Transverse colon (tissue), 3 donors: ENCODE measurements at regions not wholly inside any gene's neighbourhood (a gene's known extent, or its start where the extent isn't known, plus 50 kb on each side); places are given as distances from the start of the nearest gene placed in this dataset.
"Not testable (repeated sequence)": the region's sequence is repeated elsewhere in the genome, so short reads cannot be mapped to it uniquely, and the experiment has no call there.

Experiments used
- EP300 ChIP-seq: sonication (generic); formaldehyde crosslinking; IDR thresholded peaks from one replicate; pipeline ENCODE4 v1.6.1; 2017; ENCODE audit warnings: antibody characterized with exemption, low read depth
- POLR2A ChIP-seq: fragments of 450-650 bp; IDR thresholded peaks from one replicate; pipeline ENCODE4 v1.6.1; 2016; ENCODE audit warnings: antibody characterized with exemption, mild to moderate bottlenecking, moderate library complexity
- TF ChIP-seq, protein P1 (sequence below), 5 experiments: fragments of 200-600 bp in 3 of 5; fragments of 450-650 bp in 2 of 5; sonication (generic) in 3 of 5; IDR thresholded peaks; 1 replicate in 2 of 5; 2 replicates in 3 of 5; pipeline ENCODE4 v1.5.1; 2016 to 2017; ENCODE audit warnings: antibody characterized with exemption in 5 of 5, inconsistent platforms in 3 of 5, mild to moderate bottlenecking in 2 of 5, moderate library complexity in 1 of 5

DNA sequence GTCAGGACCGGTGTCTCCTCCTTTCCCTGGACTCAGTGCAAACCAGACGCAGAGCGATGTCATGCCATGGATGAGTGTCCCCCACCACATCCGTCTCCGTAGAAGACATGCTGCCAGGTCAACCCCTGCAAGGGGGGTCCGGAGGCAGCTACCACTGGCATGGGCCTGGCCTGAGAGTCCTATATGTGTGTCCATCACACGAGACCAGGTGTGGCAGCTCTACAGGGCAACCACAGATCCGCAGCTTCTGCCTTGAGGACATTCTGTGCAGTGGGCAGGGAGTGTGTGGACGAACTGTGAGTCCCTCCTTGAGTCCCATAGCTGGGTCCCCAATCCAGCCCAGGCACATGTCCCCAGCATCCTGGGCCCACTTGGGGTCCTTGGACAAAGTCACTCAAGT, 133.6 kb downstream of the TNFRSF13B start:
- not testable (repeated sequence) for TF ChIP-seq EP300, POLR2A
- TF ChIP-seq, protein P1, sequence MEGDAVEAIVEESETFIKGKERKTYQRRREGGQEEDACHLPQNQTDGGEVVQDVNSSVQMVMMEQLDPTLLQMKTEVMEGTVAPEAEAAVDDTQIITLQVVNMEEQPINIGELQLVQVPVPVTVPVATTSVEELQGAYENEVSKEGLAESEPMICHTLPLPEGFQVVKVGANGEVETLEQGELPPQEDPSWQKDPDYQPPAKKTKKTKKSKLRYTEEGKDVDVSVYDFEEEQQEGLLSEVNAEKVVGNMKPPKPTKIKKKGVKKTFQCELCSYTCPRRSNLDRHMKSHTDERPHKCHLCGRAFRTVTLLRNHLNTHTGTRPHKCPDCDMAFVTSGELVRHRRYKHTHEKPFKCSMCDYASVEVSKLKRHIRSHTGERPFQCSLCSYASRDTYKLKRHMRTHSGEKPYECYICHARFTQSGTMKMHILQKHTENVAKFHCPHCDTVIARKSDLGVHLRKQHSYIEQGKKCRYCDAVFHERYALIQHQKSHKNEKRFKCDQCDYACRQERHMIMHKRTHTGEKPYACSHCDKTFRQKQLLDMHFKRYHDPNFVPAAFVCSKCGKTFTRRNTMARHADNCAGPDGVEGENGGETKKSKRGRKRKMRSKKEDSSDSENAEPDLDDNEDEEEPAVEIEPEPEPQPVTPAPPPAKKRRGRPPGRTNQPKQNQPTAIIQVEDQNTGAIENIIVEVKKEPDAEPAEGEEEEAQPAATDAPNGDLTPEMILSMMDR (IDR thresholded peaks at IDR 0.05): not testable (repeated sequence)
